Fibroblast of gingiva (primary cell): ENCODE measurements at regions not wholly inside any gene's neighbourhood (a gene's known extent, or its start where the extent isn't known, plus 50 kb on each side); places are given as distances from the start of the nearest gene placed in this dataset.
"Not testable (repeated sequence)": the region's sequence is repeated elsewhere in the genome, so short reads cannot be mapped to it uniquely, and the experiment has no call there.

Experiments used
- DNase-seq: peaks from one replicate; pipeline ENCODE4 v3.0.0-alpha.2; 2011; ENCODE audit warnings: low read depth

DNA sequence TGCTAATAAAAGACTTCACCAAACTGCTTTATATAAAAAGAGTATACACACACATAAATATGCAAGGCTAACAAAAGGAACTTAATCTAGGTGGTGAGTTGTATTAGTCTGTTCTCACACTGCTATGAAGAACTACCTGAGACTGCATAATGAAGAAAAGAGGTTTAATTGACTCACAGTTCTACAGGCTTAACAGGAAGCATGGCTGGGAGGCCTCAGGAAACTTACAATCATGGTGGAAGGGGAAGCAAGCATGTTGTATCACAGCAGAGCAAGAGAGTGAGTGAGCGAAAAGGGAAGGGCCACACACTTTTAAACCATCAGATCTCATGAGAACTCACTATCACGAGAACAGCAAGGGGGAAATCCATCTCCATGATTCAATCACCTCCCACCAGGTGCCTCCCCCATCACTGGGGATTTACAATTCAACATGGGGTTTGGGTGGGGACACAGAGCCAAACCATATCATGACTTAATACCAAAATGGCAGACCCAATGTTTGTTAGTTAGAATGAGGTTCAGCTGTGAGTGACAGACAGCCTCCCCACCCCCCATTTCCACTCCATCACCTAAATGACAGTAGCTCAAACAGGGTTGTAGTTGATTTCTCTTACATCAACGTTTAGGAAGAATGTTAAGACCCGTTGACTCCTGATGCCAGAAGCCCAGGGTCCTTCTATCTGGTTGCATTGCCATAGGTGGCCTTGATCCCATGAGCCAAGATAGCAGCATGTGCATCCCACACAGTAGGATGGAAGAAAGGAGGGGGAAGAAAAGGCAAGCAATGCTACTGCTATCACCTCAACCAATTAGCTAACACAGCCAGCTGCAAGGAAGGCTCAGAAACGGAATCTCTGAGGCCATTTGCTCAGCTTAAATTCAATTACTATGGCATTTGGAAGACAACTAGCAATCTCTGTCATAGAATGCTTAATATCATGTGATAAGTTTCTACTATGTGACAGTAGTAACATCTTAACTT is 77.0 kb downstream of the CCDC71L start:
- no peak for DNase-seq

DNA sequence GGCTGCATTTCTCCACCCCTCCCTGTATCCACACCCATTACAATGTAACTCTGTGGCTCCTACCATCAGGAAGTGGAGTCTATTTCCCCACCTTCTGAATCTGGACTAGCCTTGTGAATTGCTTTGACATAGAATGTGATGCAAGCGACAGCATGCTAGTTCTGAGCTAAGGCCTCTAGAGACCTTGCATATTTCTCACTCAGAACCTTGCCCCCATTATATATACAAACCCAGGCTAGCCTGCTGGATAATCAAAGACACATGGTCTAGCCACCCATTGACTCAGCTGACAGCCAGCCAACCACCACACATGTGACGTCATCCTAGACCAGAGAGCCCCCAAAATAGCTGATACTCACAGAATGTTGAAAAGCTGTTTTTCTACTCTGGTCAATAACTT is 77.9 kb downstream of the CCDC71L start:
- DNase-seq = peak; percentile 96

DNA sequence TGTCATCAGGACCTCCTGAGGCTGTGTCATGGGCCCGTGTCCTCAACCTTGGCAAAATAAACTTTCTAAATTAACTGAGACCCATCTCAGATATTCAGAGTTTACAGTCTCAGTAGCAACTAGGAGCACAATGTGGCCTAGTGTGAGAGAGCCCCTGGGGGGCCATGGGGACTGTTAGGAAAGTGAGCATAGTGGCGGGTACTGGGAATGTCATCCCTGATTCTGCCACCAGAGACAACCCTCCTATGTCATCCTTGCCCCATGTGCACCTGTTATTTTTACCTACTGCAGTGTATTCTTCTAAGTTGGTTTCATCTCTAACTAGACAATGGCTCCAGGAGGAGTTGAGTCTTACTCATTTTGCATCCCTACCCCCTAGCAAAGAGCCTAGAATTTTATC is 78.6 kb downstream of the CCDC71L start:
- DNase-seq = no peak

DNA sequence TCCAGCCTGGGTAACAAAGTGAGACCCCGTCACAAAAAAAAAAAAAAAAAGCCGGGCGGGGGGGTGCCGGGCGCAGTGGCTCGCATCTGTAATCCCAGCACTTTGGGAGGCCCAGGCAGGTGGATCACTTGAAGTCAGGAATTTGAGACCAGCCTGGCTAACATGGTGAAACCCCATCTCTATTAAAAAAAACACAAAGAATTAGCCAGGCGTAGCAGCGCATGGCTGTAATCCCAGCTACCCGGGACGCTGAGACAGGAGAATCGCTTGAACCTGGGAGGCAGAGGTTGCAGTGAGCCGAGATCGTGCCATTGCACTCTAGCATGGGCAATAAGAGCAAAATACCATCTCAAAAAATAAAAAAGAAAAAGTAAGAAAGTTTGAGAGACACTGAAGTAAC is 81.9 kb downstream of the CCDC71L start:
- not testable (repeated sequence) for DNase-seq

DNA sequence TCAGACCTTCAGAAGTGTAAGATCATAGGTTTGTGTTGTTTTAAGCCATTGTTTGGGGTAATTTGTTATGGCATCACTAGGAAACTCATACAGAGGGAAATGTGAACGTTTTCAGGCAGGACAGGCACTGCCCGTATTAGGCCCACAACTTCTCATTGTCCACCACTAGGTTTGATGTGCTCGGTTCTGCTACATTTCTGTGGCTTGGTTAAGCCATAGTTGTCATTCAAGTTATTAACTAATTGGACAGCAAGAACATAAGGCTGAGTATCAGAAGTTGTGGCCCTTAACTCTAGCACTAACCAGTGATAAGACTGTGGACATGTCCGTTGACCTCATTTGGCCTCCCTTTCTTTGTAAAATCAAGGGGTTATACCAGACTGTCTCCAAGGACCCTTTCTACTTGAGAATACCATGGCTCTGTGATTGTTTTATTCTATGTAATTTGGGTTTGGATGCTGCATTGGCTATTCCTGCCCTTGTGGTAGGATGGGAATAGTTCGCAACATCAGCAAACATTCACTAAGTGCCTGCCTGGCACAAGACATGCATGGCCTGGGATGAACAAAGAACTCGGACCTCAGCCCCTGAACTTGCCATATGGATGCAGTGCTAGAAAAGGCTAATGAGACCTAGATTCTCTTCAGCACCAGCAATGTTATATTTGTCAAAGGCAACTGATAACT is 85.7 kb downstream of the CCDC71L start:
- no peak for DNase-seq

DNA sequence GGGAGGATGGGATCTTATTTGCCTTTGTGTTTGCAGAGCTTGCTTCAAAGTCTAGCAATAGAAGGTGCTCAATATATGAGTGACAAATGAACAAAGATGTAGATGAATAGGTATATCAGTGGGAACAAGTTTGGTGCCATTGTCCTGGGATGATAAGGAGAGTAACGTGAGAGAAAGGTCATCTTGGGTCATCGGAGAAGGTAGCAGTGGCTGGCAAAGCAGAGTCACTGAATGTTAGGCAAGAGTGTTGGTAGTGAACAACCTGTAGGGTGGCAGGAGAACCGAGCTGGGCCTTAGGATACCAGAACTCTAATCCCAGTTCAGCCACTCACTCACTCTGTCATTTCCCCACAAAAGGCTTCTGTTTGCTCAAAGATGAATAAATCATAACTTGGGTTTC is 87.2 kb downstream of the CCDC71L start:
- DNase-seq = no peak

DNA sequence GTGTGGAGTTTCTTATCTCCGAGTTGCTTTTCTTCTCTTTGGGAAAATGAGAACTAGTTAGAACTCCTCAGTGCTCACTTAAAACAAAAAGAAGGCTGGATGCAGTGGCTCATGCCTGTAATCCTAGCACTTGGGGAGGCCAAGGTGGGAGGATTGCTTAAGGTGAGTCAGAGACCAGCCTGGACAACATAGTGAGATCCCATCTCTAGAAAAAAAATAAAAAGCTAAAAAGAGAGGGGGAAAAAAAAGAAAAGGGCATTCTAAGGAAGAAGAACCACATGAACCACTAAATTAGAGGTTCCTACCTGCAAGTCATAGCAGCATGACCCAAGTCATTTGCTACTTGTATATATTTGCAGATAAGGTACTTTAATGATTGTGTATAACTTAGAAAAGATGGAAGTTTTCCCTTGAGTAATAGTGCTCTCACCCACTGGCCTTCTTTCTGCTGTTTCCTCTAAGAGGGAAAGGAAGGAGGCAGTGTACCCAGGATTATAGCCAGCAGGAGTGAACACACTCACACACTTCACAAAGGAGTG is 87.8 kb downstream of the CCDC71L start:
- DNase-seq = no peak

DNA sequence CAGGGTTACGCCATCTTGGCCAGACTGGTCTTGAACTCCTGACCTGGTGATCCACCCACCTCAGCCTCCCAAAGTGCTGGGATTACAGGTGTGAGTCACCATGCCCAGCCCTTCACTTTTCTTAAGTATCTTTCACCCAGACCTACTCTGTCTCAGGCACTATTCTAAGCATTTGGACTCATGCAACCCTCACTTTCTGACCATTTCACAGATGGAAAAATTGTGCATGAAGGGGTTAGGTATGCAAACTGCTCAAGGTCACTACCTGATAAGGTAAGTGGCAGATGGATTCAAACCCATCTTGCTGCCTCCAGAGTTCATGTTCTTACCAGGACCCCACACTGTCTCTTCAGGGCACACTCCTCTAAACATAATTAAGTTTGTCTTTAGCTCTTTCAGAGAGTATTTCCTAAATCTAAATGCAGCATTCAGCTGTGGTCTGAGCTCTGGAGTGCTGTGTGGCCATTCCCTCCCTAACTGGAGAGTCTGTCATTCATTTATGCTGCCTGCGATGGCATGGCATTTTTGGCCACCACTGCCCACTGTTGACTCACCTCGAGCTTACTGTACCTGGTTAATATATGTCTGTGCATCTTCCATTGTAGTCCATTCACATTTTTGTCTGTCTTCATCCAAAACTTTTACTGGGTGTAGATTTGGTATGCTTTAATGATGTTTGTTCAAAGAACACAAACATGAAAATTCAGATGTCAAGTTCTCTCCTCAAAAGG is 88.4 kb downstream of the CCDC71L start:
- DNase-seq = no peak

DNA sequence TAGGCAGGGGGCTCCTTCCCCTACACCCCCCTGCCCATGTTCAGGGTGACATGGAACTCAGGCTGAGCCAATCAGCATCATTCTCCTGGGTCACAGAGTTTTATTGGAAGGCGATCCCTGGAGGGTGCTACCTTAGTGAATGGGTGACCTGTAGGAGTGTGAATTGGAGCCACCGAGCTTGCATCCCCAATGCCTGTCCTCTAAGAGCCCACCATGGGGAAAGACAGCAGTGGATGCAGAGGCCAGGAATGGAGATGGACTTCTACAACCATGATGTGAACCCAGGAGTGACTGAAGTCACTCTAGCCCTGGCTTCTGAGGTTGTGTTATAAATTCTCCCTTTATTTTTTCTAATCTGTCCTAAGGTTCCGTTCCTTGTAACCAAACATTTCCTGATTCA is 89.4 kb downstream of the CCDC71L start:
- no peak for DNase-seq

DNA sequence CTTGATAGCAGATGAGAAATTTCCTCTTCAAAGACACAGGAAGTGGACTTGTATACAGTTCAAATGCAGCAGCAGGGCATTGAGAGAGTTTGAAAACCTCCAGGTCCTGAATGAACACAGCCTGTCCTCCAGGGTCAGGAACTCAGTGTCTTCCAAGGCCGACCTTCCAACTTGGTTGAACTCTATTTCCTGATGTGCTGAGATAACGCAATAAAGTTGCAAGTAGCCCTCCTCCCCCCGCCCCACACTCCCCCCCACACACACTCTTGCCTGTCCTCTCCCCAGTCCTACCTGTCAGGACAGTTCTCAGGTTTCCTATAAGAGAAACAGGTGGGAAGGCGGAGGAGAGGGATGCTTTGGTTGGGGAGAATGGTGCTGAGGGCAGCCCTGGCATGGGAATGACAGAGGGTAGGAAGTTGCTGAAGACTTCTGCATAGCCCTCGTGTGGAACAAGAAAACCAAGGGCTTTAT is 90.0 kb downstream of the CCDC71L start:
- no peak for DNase-seq

DNA sequence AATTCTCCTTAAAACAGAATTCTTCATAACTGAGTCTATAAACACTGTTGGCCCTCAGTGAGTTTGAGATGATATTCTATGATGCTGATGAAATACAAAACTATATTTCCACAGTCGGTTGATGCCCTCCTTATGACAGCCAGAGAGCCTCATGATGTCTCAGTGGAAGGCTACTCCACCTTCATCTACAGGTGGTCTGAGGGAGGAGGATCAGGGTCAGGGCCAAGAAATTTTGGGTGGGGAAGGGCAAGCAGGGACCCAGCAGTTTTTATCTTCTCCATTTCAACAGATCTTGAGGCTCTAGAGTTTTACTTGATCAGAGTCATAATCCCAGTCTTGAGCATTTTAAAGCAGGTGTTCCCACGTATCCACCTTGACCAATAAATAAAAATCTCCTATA is 90.8 kb downstream of the CCDC71L start:
- DNase-seq = no peak

DNA sequence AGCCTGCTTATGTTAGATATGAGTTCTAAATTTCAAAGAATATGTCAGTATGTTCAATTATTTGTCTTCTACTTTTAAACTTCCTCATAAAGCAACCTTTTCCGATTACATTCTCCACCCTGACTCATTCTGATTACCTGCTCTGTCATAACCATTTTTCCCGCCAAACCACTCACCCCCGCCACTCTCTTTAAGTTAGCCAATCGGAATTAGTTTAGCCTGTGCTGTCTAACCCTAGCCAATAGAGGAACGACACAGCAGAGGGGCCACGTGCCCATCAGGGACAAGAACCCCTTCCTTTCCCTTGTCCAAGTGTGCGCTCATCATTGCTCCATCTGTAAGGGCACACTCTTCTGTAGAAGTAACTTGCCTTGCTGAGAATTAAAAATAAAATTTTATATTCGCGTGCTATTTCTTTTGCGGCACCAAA is 91.4 kb downstream of the CCDC71L start:
- DNase-seq = no peak

DNA sequence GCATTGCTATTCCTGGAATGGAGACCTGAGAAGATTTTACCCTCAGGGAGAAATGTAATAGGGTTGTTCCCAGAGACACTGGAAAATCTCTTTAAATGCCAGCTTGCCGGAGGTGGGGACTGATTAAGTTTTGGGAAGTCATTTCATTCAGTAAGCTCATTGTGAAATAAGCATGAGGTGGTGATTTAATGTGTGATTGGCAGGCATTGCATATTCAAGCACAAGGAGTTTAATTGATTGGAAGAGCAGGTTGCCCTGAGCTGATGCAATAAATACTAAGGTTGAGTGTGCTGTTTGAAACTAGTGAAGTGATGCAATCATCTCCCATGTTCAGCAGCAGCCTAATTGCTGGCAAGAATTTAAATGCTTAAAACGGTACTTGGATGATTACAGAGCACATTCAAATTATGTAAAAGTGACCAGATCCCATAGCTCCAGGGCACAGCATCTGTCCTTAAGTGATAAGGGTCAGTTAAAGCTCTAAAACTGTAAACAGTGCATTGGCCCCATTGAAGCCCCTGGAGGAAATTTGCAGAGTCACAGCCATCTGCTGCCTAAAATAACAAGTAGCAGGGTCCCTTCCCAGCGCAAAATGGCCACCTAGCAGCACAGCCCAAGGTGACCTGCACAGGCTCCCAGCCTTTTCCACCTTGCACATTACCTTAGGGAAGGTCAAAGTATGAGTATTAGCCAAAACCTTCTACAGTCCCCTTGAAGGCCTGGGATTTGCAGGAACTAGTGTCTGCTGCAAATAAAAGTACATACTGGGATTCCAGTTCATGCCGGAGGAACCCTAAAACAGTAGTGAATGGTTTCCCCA is 92.1 kb downstream of the CCDC71L start:
- DNase-seq = peak; percentile 98

DNA sequence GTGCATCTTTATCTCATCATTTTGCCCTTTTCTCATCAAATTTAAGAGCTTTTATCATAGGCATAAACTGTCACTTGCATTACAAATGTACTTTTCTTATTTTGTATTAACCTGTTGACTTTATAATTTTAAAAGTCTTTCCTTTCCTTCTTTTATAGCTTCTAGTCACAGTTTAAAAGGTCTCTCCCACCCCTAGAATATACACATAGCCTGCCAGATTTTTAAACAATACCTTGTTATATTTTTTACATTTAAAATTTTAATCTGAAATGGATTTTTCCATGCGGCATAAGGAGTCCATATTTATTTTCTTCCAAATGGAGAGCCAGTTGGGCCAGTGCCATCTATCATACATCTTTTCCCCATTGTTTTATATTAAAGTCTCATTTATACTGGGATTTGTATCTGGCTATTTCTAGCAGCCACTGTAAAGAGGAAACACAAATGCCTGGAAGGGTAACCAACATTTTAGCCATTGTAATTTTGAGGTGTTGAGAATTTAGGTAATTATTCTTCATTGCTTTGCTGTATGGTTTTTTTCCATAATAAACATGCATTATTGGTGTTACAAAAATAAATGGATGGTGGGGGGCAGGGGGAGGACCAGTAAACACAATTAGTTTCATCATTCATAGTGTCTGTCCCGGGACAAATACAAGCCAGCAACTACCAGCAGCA is 92.8 kb downstream of the CCDC71L start:
- no peak for DNase-seq

DNA sequence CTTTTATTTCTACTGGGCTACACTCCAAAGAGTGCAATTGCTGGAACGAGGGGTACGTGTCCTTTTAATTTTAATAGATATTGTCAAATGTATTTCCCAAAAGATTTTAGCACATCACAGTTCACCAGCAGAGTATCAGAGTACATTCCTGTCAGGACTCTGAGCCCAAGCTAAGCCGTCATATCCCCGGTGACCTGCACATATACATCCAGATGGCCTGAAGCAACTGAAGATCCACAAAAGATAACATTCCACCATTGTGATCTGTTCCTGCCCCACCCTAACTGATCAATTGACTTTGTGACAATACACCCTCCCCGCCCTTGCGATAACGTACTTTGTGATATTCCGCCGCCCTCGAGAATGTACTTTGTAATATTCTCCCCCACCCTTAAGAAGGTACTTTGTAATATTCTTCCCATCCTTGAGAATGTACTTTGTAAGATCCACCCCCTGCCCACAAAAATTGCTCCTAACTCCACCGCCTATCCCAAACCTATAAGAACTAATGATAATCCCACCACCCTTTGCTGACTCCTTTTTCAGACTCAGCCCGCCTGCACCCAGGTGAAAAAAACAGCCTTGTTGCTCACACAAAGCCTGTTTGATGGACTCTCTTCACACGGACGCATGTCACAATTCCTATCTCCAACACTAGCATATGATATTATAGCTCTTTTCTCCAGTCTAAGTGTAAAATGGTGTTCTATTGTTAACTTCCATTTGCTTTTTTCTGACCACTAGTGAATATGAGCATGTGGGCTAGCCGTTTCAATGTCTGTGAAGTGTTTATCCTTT is 93.6 kb downstream of the CCDC71L start:
- not testable (repeated sequence) for DNase-seq

DNA sequence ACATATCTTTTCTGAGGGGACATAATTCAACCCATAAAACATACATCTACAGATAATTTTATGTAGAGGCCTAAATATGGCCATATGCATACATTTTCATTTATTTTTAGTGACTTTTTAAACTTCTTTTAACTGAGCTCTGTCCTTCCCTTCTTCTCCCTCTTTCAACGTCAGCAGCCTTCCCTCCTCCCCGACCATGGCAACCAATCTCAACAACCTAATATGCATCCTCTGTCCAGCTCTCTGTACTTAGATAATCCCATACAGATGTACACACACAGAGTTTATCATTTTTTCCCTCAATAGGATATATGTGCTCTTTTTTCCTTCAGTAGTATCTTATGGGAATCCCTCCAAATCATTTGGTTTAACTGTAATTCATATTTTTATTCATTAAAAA is 94.3 kb downstream of the CCDC71L start:
- DNase-seq = peak; percentile 21

DNA sequence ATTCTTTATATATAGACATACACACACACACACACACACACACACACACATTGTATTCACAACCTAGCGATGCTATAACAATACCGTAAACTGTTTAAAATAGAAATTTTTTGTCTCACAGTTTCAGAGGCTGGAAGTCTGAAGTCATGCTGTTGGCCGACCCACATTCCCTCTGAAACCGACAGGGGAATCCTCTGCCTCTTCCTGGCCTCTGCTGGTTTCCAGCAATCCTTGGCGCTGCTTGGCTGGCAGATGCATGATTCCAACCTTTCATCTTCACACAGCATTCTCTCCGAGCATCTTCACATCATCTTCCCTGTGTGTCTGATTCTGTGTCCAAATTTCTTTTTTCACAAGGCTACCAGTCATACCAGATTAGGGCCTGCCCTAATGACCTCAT is 94.8 kb downstream of the CCDC71L start:
- DNase-seq = no peak

DNA sequence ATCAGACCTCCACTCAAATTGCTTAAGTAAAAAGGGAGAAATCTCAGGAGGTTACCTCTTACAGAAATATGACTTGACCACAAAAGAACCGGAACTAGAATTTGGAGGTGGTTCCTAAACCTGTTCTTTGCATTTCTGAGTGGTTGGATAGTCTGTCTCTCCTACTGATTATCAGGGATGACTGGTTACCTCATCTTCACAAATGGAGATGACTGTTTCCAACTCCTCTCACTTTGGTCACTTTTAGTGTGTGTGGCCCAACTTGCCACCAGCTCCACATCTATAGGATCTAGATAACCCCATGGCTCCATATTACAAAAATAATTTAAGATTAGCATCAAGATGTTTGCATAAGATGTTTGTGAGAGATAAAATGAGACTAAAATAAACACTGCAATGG is 95.5 kb downstream of the CCDC71L start:
- DNase-seq = no peak

DNA sequence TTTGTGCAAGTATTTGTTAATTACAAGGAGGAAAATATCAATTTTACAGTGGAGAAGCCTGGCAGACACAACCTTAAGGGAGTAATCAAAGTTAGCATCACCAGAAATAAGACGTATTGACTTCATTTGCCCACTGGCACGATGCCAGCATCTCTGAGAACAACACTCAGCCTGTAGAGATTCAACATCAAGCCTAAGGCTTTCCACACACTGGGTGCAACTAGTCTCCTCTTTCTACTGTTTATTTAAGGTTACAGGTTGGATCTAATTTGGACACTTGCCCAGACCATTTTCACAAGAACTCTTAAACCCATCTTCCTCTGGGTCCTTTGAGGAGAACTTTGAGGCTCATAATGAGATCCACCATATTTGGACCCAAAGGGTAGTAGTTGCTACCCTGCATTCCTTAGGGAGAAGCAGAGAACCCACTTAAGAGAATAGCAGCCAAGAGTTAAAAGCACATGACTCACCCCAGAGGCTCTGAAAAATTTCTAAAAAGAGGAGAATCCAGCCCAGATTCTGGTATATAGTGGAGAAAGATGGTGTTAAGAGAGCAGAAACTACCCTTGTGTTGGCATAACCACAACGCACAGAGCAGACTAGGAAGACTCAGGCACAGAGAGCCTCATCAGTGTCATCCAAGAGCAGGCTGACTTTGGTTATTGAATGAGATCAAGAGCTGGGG is 97.3 kb downstream of the CCDC71L start:
- DNase-seq = peak; percentile 49
